CD4-positive, alpha-beta T cell treated with Interleukin-6 for 4 hours (primary cell): ENCODE measurements at regions not wholly inside any gene's neighbourhood (a gene's known extent, or its start where the extent isn't known, plus 50 kb on each side); places are given as distances from the start of the nearest gene placed in this dataset.
"Not testable (repeated sequence)": the region's sequence is repeated elsewhere in the genome, so short reads cannot be mapped to it uniquely, and the experiment has no call there.

Experiments used
- DNase-seq: peaks from one replicate; pipeline ENCODE4 v3.0.0-alpha.2; 2020; ENCODE audit warnings: mixed read lengths

DNA sequence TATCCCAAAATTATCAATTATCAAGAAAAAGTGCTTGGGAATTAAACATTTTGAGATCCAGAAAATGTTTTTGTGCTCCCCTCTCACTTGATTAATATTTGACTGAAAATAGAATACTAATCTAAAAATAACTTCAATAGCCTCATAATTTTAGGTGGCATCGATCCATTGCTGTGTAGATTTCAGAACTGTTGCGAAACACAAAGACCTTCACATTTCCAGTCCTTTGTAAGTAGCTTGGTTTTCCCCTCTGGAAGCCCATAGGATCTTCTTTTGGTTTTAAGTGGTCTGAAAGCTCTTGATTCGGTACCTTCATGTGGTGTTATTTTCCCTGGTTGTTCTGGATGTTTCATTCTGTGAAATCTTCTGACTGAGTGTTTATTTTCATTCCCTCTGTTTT is 176.5 kb downstream of the NUFIP1 start:
- no peak for DNase-seq

GRCh38 chr13:44810061-44810840 is 179.0 kb downstream of the NUFIP1 start:
- DNase-seq = peak; percentile 2

- no peak for DNase-seq
These were observed 180.1 kb downstream of the NUFIP1 start for GRCh38 chr13:44809190-44809589.

- DNase-seq = no peak
These were observed 181.1 kb downstream of the NUFIP1 start for GRCh38 chr13:44808185-44808584.

DNA sequence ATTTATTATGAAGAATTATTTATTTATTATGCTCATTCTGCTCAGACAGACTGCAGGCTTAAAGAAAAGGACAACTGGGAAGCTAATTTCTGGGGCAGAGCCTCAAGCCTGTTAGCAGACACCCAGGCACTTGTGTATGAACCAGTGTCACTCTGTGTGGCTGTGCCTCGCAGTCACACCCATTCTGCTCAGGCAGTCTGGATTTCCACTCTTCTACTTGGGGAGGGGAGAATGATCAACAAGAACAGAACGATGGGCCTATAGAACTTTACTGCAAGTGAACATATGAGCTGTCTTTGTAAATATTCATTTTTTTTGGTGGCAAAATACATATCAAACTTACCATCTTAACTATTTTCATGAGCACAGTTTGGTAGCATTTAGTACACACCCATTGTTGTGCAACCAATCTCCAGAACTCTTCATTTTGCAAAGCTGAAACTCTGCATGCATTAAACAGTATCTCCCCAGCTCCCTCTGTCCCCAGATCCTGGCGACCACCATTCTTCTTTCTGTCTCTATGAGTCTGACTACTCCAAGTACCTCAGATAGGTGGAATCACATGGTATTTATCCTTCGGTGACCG is 181.7 kb downstream of the NUFIP1 start:
- no peak for DNase-seq

DNA sequence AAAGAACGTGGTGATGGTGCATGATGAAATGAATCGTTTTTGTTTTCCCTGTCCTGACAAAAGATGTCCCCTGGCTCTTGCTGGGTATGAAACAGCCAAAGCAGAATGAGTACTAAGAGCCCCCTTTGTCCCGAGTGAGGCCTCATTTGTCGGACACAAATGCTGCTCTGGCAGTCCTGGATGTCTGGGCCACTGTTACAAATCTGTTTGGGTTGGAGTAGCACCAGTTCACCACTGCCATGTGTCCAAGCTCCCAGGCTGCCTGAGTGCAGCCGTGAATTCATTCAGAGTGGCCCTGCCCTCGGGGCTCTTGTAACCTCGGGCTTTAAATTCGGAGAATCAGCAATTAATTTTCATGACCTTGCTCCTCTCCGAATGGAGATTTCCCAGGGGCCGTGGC is 182.4 kb downstream of the NUFIP1 start:
- DNase-seq = no peak

GRCh38 chr13:44805585-44805984 is 183.7 kb downstream of the NUFIP1 start:
- DNase-seq = no peak

DNA sequence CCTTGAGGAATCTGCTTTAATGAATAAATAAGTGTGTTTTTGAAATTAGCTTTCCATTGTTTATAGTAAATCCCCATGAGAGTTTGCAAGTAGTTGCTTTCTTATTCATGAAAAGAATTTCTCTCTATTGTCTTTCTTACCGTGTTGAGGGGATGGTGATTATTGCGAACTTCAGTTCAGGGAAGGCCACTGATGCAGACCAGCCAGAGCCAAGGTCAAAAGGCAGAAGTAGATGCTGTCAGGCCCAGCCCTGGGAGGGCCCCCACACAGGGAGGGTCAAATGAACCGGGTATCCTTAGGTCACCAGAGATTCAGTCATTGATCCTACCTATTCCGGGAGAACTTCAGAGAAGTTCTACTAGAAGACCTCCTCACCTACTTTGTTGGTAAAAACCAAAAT is 185.9 kb downstream of the NUFIP1 start:
- no peak for DNase-seq

GRCh38 chr13:44802491-44802890 is 186.8 kb downstream of the NUFIP1 start:
- DNase-seq = no peak

DNA sequence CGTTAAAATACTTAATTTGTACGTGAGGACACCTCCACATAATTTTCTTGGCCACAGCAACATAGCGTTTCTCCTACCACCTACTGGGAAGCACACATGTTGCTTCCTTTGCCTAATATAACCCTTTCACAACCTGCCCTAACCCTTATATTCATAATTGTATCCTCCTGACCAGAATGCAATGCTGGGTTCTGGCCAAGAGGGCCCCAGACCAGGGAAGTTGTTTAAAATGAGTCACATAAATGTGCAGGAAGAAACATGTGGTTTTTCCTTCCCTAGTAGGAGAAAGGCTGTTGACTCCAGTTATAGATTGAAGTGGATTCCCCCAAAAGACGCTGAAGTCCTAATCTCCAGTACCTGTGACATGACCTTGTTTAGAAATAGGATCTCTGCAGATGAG is 187.3 kb downstream of the NUFIP1 start:
- DNase-seq = no peak

- no peak for DNase-seq
These were observed 188.6 kb downstream of the NUFIP1 start for GRCh38 chr13:44800626-44801025.

DNA sequence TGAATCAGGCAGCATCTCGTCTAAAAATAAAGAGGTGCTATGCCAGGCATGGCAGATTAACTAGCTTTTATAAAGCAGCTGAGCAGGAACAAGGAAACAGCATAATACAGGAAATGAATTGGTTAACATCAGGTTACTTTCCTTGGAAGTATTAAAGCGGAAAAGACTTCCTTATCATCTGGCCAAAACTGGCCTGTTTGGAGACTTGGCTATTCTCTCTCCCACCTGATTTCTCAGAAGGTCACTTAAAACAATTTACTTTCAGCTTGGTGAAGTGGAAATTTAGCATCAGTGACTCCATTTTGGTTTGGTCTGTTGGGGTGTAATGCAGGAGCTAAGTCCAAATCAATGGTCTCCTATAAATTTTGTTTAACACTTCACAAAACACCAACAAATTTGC is 191.6 kb downstream of the NUFIP1 start:
- DNase-seq = no peak

- no peak for DNase-seq
These were observed 192.4 kb downstream of the NUFIP1 start for GRCh38 chr13:44796597-44797490.

DNA sequence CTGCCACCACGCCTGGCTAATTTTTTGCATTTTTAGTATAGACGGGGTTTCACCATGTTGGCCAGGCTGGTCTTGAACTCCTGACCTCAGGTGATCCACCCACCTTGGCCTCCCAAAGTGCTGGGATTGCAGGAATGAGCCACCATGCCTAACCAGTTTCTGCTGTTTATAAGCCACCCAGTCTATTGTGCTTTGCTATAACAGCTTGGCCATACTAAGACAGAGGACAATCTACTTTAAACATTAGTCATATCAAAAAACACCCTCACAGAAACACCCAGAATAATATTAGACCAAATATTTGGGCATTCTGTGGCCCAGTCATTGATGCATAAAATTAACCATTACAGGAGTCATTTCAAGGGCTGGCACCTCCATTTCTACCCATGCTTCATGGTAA is 193.2 kb downstream of the NUFIP1 start:
- DNase-seq = not testable (repeated sequence)

DNA sequence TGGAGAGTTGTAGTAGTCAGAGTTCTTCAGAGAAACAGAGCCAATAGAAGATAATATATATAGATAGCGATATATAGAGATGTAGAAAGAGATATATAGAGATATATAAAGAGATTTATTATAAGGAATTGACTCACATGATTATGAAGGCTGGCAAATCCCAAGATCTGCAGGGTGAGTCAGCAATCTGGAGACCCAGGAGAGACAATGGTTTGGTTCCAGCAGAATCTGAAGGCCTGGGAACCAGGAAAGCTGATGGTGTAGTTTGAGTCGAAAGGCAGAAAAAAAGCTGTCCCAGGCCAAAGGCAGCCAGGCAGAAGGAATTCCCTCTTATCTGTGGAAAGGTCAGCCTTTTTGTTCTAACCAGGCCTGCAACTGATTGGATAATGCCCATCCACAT is 194.1 kb downstream of the NUFIP1 start:
- no peak for DNase-seq

GRCh38 chr13:44792096-44792495 is 197.2 kb downstream of the NUFIP1 start:
- DNase-seq = no peak

GRCh38 chr13:44790289-44790688 is 199.0 kb downstream of the NUFIP1 start:
- DNase-seq = no peak

- DNase-seq = no peak
These were observed 201.7 kb downstream of the NUFIP1 start for GRCh38 chr13:44787617-44788016.

- no peak for DNase-seq
These were observed 202.5 kb downstream of the NUFIP1 start for GRCh38 chr13:44786756-44787155.

DNA sequence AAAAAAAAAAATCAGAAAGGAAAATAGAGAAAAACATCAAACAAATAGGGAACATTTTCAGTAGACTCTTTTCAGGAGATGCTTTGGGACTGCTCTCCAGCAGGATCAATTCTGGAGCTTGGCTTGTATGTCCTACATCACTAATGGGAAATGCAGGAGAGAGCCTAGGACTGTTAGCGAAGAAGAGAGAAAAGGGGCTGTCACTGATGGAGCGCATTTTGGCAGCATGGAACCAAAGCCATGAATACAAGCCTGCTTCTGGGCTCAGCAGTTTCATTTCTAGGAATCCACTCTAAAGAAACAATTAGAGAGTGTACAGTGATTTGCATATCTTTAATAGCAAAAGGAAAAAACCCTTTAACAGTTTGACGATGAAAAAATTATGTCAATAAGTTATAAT is 203.9 kb downstream of the NUFIP1 start:
- DNase-seq = no peak

DNA sequence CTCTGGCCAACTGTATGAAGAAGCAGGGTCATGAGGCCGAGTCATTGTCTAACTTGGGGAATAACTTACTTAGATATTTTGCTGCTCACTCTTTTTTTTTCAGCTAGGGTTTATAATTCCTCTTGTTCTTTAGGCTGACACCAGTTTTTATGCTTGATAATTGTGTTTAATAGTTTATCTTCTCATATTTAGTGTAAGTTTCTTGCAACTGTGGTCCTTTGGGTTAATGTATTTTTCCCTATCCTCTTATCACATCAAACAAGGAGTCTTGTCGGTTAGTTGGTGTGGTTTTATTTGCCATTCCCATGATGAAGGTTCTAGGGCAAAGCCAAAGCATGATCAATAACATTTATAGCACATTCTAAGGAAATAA is 204.6 kb downstream of the NUFIP1 start:
- DNase-seq = no peak

- DNase-seq = no peak
These were observed 205.1 kb downstream of the NUFIP1 start for GRCh38 chr13:44783994-44784707.
